ENCODE measurements at regions not wholly inside any gene's neighbourhood (a gene's known extent, or its start where the extent isn't known, plus 50 kb on each side); places are given as distances from the start of the nearest gene placed in this dataset.

DNA sequence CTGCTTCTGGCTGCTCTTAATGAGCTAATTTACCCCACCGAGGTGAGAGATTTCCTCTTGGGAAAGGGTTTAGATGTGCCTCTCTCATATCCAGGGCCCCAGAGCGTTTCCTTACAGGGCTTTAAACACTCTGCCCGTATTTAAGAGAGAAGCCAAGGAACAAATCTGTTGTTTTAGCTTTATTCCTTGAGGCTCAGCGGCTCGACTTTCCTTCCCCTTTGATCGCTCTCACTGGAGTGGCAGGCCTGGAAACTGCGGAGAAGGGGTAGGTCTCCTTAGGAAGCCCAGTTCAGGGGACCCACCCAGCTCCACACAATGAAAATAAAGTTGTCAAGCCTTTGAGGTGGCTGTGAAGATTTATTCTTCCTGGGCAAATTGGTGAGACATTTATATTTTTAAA lies 132.0 kb upstream of the JAG1 start:
- Histone ChIP-seq H3K9me3 (ENCODE audit: control insufficient read depth, low read length) (no peaks in the 10 kb centered on the region), H3K4me3 (ENCODE audit: extremely low read depth, insufficient read depth, low read length, poor library complexity, severe bottlenecking) (no peak overlapping the region), H3K27ac (ENCODE audit: low read depth, low read length, severe bottlenecking) (no peak overlapping the region), H3K36me3 (ENCODE audit: control insufficient read depth, insufficient read depth, low read length) (no peaks in the 10 kb centered on the region), H3K4me1 (ENCODE audit: control insufficient read depth, insufficient read depth, low read length, poor library complexity, severe bottlenecking) (no peaks in the 10 kb centered on the region)
- 73 to 88% methylated on average over 4 to 5 of the region's 7 CpGs for WGBS, 2 experiments (ENCODE audit: insufficient coverage in 2 of 2)

DNA sequence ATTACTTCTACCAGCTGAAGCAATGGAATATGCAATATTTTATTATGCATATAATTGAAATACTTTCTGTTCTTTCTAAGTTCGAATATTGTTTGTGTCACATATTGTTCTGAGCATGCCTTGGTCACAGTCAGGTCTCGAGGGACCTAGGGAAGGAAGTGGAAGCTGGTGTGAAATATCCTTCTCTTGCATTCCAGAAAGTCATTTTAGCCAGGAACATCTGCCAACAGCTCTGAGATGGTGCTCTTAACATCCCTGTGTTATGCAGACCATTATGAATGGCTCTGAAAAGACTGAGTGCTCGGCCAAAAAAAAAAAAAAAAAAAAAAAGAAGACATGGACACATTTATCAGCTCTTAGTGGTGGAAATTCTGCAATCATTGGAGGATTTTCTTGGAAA lies 132.7 kb upstream of the JAG1 start:
- WGBS, 2 experiments (ENCODE audit: insufficient coverage in 2 of 2): 83% methylated on average over 2 of the region's 3 CpGs; no CpG with 5 or more reads in 1 of the 2 experiments
- no peak overlapping the region for H3K4me3 ChIP-seq (ENCODE audit: extremely low read depth, insufficient read depth, low read length, poor library complexity, severe bottlenecking)
- no peak overlapping the region for H3K27ac ChIP-seq (ENCODE audit: low read depth, low read length, severe bottlenecking)
- no peaks in the 10 kb centered on the region for H3K4me1 ChIP-seq (ENCODE audit: control insufficient read depth, insufficient read depth, low read length, poor library complexity, severe bottlenecking)
- H3K9me3 ChIP-seq (ENCODE audit: control insufficient read depth, low read length): no peaks in the 10 kb centered on the region
- H3K36me3 ChIP-seq (ENCODE audit: control insufficient read depth, insufficient read depth, low read length): no peaks in the 10 kb centered on the region

DNA sequence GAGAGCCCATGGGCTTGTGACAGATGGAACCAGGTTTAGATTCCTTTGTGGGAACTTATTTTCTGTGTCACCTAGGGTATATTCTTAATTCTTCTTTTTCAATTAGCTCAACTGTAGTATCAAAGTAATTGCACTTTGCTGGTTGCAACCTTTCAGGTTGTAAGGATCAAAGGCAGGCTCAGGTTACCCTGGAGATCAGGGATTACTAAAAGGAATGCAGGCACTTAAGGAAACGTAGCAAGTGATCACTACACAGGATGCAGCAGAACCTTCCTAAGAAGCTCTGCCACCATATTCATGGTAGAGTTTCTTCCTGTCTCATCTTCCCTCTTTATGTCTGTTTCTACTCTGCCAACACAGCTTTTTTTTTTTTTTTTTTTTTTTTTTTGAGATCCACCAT lies 133.2 kb upstream of the JAG1 start:
- Histone ChIP-seq H3K27ac (ENCODE audit: low read depth, low read length, severe bottlenecking) (no peak overlapping the region), H3K9me3 (ENCODE audit: control insufficient read depth, low read length) (no peaks in the 10 kb centered on the region), H3K36me3 (ENCODE audit: control insufficient read depth, insufficient read depth, low read length) (no peaks in the 10 kb centered on the region), H3K4me3 (ENCODE audit: extremely low read depth, insufficient read depth, low read length, poor library complexity, severe bottlenecking) (no peak overlapping the region), H3K4me1 (ENCODE audit: control insufficient read depth, insufficient read depth, low read length, poor library complexity, severe bottlenecking) (no peaks in the 10 kb centered on the region)
- 33 to 78% methylated on average over 1 of the region's 1 CpG for WGBS, 2 experiments (ENCODE audit: insufficient coverage in 2 of 2)

DNA sequence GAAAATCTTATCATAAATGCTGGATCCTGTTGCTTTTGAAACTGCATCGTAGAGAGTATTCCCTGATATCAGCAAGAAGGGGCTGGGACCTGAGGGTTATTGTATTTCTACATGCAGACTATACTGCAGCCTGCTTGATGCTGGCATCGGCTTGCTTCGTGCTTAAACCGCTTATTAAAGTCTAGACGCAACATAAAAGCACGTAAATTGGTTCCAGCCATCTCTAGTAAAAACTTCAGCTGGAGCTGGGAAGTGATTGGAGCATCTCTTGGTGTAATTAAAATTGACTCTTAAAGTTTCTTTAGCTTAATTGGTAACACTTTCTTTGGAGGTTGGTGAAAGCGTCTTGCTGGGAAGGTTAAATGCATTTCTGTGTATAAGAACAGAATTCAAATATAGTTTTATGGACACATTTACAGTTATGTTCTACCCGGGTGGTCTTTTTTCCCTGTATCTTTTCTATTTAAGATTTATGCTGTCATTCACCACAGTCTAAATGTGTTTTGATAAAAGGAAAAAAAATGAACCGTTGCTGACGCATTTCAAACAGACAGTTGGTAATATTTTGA lies 139.0 kb upstream of the JAG1 start:
- H3K9me3 ChIP-seq (ENCODE audit: control insufficient read depth, low read length): no peaks in the 10 kb centered on the region
- 97 to 100% methylated on average over 5 to 8 of the region's 10 CpGs for WGBS, 2 experiments (ENCODE audit: insufficient coverage in 2 of 2)
- no peaks in the 10 kb centered on the region for H3K4me1 ChIP-seq (ENCODE audit: control insufficient read depth, insufficient read depth, low read length, poor library complexity, severe bottlenecking)
- no peak overlapping the region for H3K27ac ChIP-seq (ENCODE audit: low read depth, low read length, severe bottlenecking)
- H3K4me3 ChIP-seq (ENCODE audit: extremely low read depth, insufficient read depth, low read length, poor library complexity, severe bottlenecking): no peak overlapping the region
- no peaks in the 10 kb centered on the region for H3K36me3 ChIP-seq (ENCODE audit: control insufficient read depth, insufficient read depth, low read length)

DNA sequence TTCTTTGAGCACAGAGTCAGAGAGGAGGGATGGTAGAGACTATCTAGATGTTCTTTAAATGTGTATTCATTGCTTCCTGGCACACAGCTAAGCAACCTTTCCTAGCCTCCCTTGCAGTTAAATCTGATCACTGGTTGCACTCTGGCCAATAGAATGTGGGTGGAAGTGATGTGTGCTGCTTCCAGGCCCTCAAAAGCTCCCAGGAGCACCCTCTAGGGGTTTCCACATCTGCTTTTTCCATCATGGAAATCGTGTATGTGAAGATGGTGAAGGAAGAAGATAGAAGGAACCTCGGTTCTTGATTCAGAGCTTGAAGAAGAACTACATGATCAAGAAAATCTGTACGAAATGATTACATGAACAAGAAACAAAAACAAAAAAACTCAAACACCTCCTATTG lies 149.8 kb upstream of the JAG1 start:
- Histone ChIP-seq H3K4me1 (ENCODE audit: control insufficient read depth, insufficient read depth, low read length, poor library complexity, severe bottlenecking) (no peaks in the 10 kb centered on the region), H3K9me3 (ENCODE audit: control insufficient read depth, low read length) (no peaks in the 10 kb centered on the region), H3K4me3 (ENCODE audit: extremely low read depth, insufficient read depth, low read length, poor library complexity, severe bottlenecking) (no peak overlapping the region), H3K36me3 (ENCODE audit: control insufficient read depth, insufficient read depth, low read length) (no peaks in the 10 kb centered on the region), H3K27ac (ENCODE audit: low read depth, low read length, severe bottlenecking) (no peak overlapping the region)
- 100% methylated on average over 2 of the region's 3 CpGs; no CpG with 5 or more reads in 1 of the 2 experiments for WGBS, 2 experiments (ENCODE audit: insufficient coverage in 2 of 2)

DNA sequence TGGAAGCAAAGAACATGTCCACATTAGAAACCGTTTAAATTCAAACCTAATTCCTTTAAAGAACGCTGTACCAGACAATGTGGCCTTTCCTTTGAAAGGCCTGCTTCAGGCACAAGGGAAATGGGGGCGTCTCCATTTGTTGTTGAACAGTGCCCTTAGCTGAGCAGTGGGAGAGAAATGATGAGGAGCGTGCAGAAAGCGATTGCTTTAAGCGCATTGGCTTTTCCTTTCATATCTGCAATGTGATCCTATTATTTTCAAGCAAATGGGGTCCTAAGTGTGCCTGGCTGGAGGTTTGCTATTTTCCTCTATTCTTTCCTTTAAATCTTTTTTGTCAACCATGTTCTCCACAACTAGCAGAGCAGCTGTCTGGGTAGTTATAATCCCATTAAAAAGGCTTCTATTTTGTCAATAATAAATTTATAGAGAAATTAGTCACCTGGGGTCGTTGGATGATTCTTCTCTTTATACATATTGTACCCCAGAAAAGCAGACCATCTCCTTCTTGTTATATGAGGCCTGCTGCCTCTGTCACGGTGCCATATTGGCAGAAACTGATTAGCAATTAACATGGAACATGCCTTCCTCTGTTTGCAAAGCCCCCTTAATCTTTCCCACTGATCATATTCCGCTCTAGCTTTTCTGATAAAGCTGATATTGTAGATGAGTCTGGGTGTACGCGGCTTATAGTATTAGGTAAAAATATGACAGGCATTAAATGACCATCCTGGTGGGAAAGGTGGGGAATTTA lies 151.1 kb upstream of the JAG1 start:
- no peaks in the 10 kb centered on the region for H3K36me3 ChIP-seq (ENCODE audit: control insufficient read depth, insufficient read depth, low read length)
- 90 to 98% methylated on average over 5 to 7 of the region's 11 CpGs for WGBS, 2 experiments (ENCODE audit: insufficient coverage in 2 of 2)

DNA sequence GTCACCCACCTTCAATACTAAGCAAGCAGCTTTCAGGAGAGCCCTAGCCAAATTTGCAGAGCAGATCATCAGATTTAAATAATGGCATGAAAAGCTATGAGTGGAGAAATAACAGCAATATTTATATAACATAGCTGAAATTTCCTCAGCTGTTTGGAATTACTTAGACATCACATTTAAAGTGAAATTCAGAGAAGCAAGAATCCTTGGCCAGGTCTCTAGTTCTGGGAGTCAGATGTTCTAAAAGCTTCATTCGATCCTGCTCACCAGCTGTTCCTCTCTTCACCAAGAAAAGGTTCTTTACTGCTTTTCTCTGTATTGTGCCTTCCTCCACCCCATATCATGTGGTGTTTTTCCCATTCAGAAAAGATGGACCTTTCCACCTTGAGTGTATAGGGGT lies 152.3 kb upstream of the JAG1 start:
- WGBS, 2 experiments (ENCODE audit: insufficient coverage in 2 of 2): 50 to 60% methylated on average over 1 of the region's 1 CpG
- Histone ChIP-seq H3K4me3 (ENCODE audit: extremely low read depth, insufficient read depth, low read length, poor library complexity, severe bottlenecking) (no peak overlapping the region), H3K4me1 (ENCODE audit: control insufficient read depth, insufficient read depth, low read length, poor library complexity, severe bottlenecking) (no peaks in the 10 kb centered on the region)

More for the DNA sequence above, 151.1 kb upstream of the JAG1 start:
- Histone ChIP-seq H3K9me3 (ENCODE audit: control insufficient read depth, low read length) (no peaks in the 10 kb centered on the region), H3K4me1 (ENCODE audit: control insufficient read depth, insufficient read depth, low read length, poor library complexity, severe bottlenecking) (no peaks in the 10 kb centered on the region), H3K27ac (ENCODE audit: low read depth, low read length, severe bottlenecking) (no peak overlapping the region), H3K4me3 (ENCODE audit: extremely low read depth, insufficient read depth, low read length, poor library complexity, severe bottlenecking) (no peak overlapping the region)

DNA sequence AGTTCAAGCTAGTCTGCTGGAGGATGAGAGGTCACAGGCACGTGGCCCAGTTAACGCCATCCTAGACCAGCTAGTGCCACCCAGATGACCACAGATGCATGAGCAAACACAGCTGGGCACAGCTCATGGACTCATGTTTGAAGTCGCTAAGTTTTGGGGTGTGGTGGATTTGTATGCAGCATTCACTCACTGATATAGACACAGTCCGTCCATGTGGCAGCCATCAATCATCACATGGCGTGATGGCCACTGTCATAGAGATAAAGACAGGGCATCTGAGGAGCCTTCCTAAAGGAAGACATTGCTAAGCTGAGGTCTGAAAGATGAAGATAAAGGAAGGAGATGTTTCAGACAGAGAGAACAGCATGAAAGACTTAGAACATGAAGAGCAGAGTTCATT lies 154.4 kb upstream of the JAG1 start:
- 82 to 92% methylated on average over 3 to 5 of the region's 5 CpGs for WGBS, 2 experiments (ENCODE audit: insufficient coverage in 2 of 2)
- H3K36me3 ChIP-seq (ENCODE audit: control insufficient read depth, insufficient read depth, low read length): no peaks in the 10 kb centered on the region
- no peak overlapping the region for H3K4me3 ChIP-seq (ENCODE audit: extremely low read depth, insufficient read depth, low read length, poor library complexity, severe bottlenecking)
- no peak overlapping the region for H3K27ac ChIP-seq (ENCODE audit: low read depth, low read length, severe bottlenecking)
- no peaks in the 10 kb centered on the region for H3K9me3 ChIP-seq (ENCODE audit: control insufficient read depth, low read length)
- no peaks in the 10 kb centered on the region for H3K4me1 ChIP-seq (ENCODE audit: control insufficient read depth, insufficient read depth, low read length, poor library complexity, severe bottlenecking)

More for the DNA sequence above, 152.3 kb upstream of the JAG1 start:
- Histone ChIP-seq H3K9me3 (ENCODE audit: control insufficient read depth, low read length) (no peaks in the 10 kb centered on the region), H3K27ac (ENCODE audit: low read depth, low read length, severe bottlenecking) (no peak overlapping the region), H3K36me3 (ENCODE audit: control insufficient read depth, insufficient read depth, low read length) (no peaks in the 10 kb centered on the region)

DNA sequence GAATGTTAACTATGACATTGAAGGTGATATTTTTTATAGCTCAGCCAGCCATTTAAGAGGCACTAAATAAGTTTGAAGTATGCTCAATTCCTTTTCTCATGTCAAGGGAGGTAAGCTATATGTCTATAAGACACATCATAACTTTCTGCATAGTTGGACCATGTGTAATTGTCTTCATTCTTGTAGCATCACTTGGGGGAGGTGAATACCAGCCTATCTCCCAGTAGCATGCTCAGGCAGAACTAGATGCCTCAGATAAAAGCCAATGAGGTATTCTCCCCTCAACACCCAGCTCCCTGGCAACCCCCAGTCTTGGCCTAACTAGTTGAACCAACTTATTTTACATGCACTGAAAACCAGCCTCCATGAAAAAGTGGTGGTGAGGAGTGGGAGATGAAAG lies 158.3 kb upstream of the JAG1 start:
- no peaks in the 10 kb centered on the region for H3K9me3 ChIP-seq (ENCODE audit: control insufficient read depth, low read length)

DNA sequence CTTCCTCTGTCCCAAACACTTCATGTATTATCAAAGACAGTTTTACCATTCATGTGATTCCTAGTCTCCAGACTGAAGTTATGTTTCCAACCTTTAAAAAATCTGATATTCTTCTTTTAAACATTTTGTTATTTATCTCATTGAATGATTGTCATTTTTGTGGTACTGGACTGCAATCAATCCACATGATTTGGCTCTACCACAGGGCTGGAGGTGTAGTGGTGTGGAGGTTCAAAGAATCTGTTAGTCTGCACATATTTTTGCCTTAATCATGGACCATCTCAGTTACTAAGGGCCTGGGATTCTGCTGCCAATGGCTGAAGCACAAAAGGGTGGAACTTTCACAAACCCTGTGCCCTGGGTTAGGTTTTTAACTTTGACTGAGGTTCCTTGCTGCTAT lies 164.1 kb upstream of the JAG1 start:
- H3K36me3 ChIP-seq (ENCODE audit: control insufficient read depth, insufficient read depth, low read length): no peaks in the 10 kb centered on the region
- no peaks in the 10 kb centered on the region for H3K4me1 ChIP-seq (ENCODE audit: control insufficient read depth, insufficient read depth, low read length, poor library complexity, severe bottlenecking)

More for the DNA sequence above, 158.3 kb upstream of the JAG1 start:
- H3K27ac ChIP-seq (ENCODE audit: low read depth, low read length, severe bottlenecking): no peak overlapping the region
- no peaks in the 10 kb centered on the region for H3K36me3 ChIP-seq (ENCODE audit: control insufficient read depth, insufficient read depth, low read length)
- no peak overlapping the region for H3K4me3 ChIP-seq (ENCODE audit: extremely low read depth, insufficient read depth, low read length, poor library complexity, severe bottlenecking)
- H3K4me1 ChIP-seq (ENCODE audit: control insufficient read depth, insufficient read depth, low read length, poor library complexity, severe bottlenecking): no peaks in the 10 kb centered on the region

DNA sequence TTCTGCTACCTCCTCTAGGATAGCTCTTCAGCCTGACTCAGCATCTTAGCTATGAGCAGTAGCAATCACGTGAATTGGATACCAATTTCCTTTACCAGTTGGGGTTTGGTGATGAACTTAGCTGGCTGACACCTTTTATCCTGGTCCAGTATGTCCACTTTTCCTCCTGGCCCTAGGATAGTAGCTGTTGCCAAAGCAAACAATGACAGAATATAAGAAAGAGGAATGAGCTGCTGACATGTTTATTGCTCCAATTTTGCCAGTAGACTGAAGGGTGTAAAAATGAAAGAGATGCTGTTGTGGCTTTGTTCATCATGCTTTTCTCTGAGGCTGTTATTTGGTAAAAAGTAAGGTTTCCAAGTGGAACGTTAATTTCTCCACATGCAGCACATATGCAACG lies 168.3 kb upstream of the JAG1 start:
- Histone ChIP-seq H3K36me3 (ENCODE audit: control insufficient read depth, insufficient read depth, low read length) (no peaks in the 10 kb centered on the region), H3K9me3 (ENCODE audit: control insufficient read depth, low read length) (peaks cover 4% of the 10 kb centered on the region), H3K4me3 (ENCODE audit: extremely low read depth, insufficient read depth, low read length, poor library complexity, severe bottlenecking) (no peak overlapping the region), H3K4me1 (ENCODE audit: control insufficient read depth, insufficient read depth, low read length, poor library complexity, severe bottlenecking) (no peaks in the 10 kb centered on the region), H3K27ac (ENCODE audit: low read depth, low read length, severe bottlenecking) (no peak overlapping the region)
- WGBS, 2 experiments (ENCODE audit: insufficient coverage in 2 of 2): 60 to 80% methylated on average over 1 of the region's 3 CpGs

More for the DNA sequence above, 164.1 kb upstream of the JAG1 start:
- no peak overlapping the region for H3K27ac ChIP-seq (ENCODE audit: low read depth, low read length, severe bottlenecking)
- no peak overlapping the region for H3K4me3 ChIP-seq (ENCODE audit: extremely low read depth, insufficient read depth, low read length, poor library complexity, severe bottlenecking)
- peaks cover 4% of the 10 kb centered on the region for H3K9me3 ChIP-seq (ENCODE audit: control insufficient read depth, low read length)

Data from mesodermal cell (in vitro differentiated cells).